Fibroblast of lung (primary cell): ENCODE measurements at regions not wholly inside any gene's neighbourhood (a gene's known extent, or its start where the extent isn't known, plus 50 kb on each side); places are given as distances from the start of the nearest gene placed in this dataset.

Experiments
- CTCF ChIP-seq, 2 donors: IDR thresholded peaks in 1 of 2; conservative IDR thresholded peaks in 1 of 2; 1 replicate in 1 of 2; 2 replicates in 1 of 2; pipeline ENCODE4 v1.5.1; 2011 to 2012; ENCODE audit warnings: low read length in 2 of 2, control low read depth in 1 of 2, inconsistent platforms in 1 of 2, low read depth in 1 of 2, mild to moderate bottlenecking in 1 of 2
- EZH2 ChIP-seq: IDR thresholded peaks from 2 replicates; pipeline ENCODE4 v1.5.1; 2012; ENCODE audit warnings: low read length, control low read depth, mild to moderate bottlenecking; ENCODE audit errors: missing control alignments

GRCh38 chr6:27187231-27188060 is 60.1 kb upstream of the PRSS16 start:
- TF ChIP-seq CTCF (conservative IDR thresholded peaks at IDR 0.05 in 1 of 2, IDR thresholded peaks at IDR 0.05 in 1 of 2; ENCODE audit: low read depth in 1 of 2, low read length in 2 of 2) (no peak), EZH2 (no peak)
